T-cell (primary cell): ENCODE measurements at regions not wholly inside any gene's neighbourhood (a gene's known extent, or its start where the extent isn't known, plus 50 kb on each side); places are given as distances from the start of the nearest gene placed in this dataset.

Source experiments
- ATAC-seq, 4 experiments: fragments of 200-7000 bp in 3 of 4; fragments of 150-1000 bp in 1 of 4; cut with Tn5 transposase; replicated peaks in 1 of 4; 1 replicate in 3 of 4; 2 replicates in 1 of 4; pipeline ENCODE4 v1.10.0; 2021; ENCODE audit warnings: moderate library complexity in 3 of 4, mild to moderate bottlenecking in 2 of 4, moderate number of reproducible peaks in 1 of 4
- CTCF ChIA-PET, 2 donors: fragments of 300-600 bp; sonication (Branson Sonifier 250); formaldehyde crosslinking; loops; one replicate each; lab custom pipeline; 2022; ENCODE audit warnings: antibody characterized with exemption in 2 of 2; lab: Charles Lee
- POLR2A ChIA-PET, 2 donors: fragments of 300-600 bp; sonication (Branson Sonifier 250); formaldehyde crosslinking; loops; one replicate each; lab custom pipeline; 2022; ENCODE audit warnings: antibody characterized with exemption in 2 of 2; lab: Charles Lee
- DNase-seq, 35 experiments: peaks; one replicate each; pipeline versions ENCODE4 v3.0.0 to v3.0.0-alpha.2; 2013 to 2023
- H3K27ac ChIP-seq: one replicate; pipeline ENCODE4 v1.5.1; 2013; ENCODE audit warnings: low read length
- H3K27me3 ChIP-seq, 2 experiments: replicated peaks in 1 of 2; 1 replicate in 1 of 2; 2 replicates in 1 of 2; pipeline versions ENCODE4 v1.6.1 to v1.7.0; 2013; ENCODE audit warnings: low read length in 1 of 2, mixed read lengths in 1 of 2; ENCODE audit not compliant: control insufficient read depth in 2 of 2, insufficient read depth in 2 of 2; ENCODE audit errors: extremely low read depth in 1 of 2
- H3K36me3 ChIP-seq, 2 donors: 1 replicate in 1 of 2; 2 replicates in 1 of 2; pipeline versions ENCODE4 v1.6.1 to v1.7.0; 2013; ENCODE audit warnings: low read length in 1 of 2; ENCODE audit not compliant: control insufficient read depth in 2 of 2, insufficient read depth in 1 of 2; ENCODE audit errors: extremely low read depth in 1 of 2
- H3K4me1 ChIP-seq, 2 experiments: 1 replicate in 1 of 2; 2 replicates in 1 of 2; pipeline versions ENCODE4 v1.6.1 to v1.7.0; 2013; ENCODE audit warnings: low read length in 2 of 2, mixed read lengths in 1 of 2; ENCODE audit not compliant: insufficient read depth in 2 of 2, control insufficient read depth in 1 of 2; ENCODE audit errors: extremely low read depth in 1 of 2
- H3K4me3 ChIP-seq, 2 donors: 1 replicate in 1 of 2; 2 replicates in 1 of 2; pipeline versions ENCODE4 v1.5.1 to v1.7.0; 2013; ENCODE audit warnings: mild to moderate bottlenecking in 2 of 2, low read length in 1 of 2, moderate library complexity in 1 of 2; ENCODE audit not compliant: control insufficient read depth in 1 of 2; ENCODE audit errors: extremely low read depth in 1 of 2
- H3K9me3 ChIP-seq: 2 replicates; pipeline ENCODE4 v1.7.0; 2013
- H3K27ac Mint-ChIP-seq, 2 donors: one replicate each; pipeline ENCODE4 v1.8.0; 2020 to 2021; ENCODE audit warnings: mild to moderate bottlenecking in 2 of 2, mixed read lengths in 2 of 2
- H3K27me3 Mint-ChIP-seq, 2 donors: one replicate each; pipeline ENCODE4 v1.8.0; 2021 to 2022; ENCODE audit warnings: mixed read lengths in 2 of 2
- H3K36me3 Mint-ChIP-seq: one replicate; pipeline ENCODE4 v1.8.0; 2021; ENCODE audit warnings: mixed read lengths
- H3K4me1 Mint-ChIP-seq, 3 donors: one replicate each; pipeline ENCODE4 v1.8.0; 2020 to 2022; ENCODE audit warnings: mixed read lengths in 3 of 3, mild to moderate bottlenecking in 1 of 3
- H3K4me3 Mint-ChIP-seq, 3 donors: one replicate each; pipeline ENCODE4 v1.8.0; 2020 to 2022; ENCODE audit warnings: mild to moderate bottlenecking in 3 of 3, mixed read lengths in 3 of 3, moderate library complexity in 3 of 3
- H3K9me3 Mint-ChIP-seq, 3 donors: one replicate each; pipeline ENCODE4 v1.8.0; 2020 to 2022; ENCODE audit warnings: mixed read lengths in 3 of 3
- WGBS: methylation state at CpG from one replicate; pipeline ENCODE4 v1.1.5; 2013; ENCODE audit warnings: missing lambda C conversion rate; ENCODE audit not compliant: insufficient coverage; 5-methylcytosine and 5-hydroxymethylcytosine counted together

- Histone ChIP-seq H3K27ac (no peak overlapping the region), H3K4me3 (no peak overlapping the region), H3K27me3 (no peaks in the 10 kb centered on the region), H3K4me1 (no peaks in the 10 kb centered on the region), H3K9me3 (no peaks in the 10 kb centered on the region), H3K36me3 (no peaks in the 10 kb centered on the region)
- ChIA-PET POLR2A (interaction anchor here in 1 of 2 donors (0.6 kb wide), 1 partner anchor 1777 kb away, joined by 3 read pairs; no protein-coding TSS in a partner anchor), CTCF (no interaction called here)
- peaks cover 2 to 17% (median 4%) of the 10 kb centered on the region in 3 donors for H3K9me3 Mint-ChIP-seq
- no peak for DNase-seq
- H3K27me3 Mint-ChIP-seq, result no peaks in the 10 kb centered on the region
- WGBS, result no CpG with 5 or more reads among the region's 2 CpGs
- no peak overlapping the region for H3K4me3 Mint-ChIP-seq
- H3K36me3 Mint-ChIP-seq, result no peaks in the 10 kb centered on the region
- no peaks in the 10 kb centered on the region for H3K4me1 Mint-ChIP-seq
- no peak overlapping the region for H3K27ac Mint-ChIP-seq
- ATAC-seq, result no peak
Measured at GRCh38 chr15:47541562-47541961, 175.7 kb upstream of the SEMA6D start.

DNA sequence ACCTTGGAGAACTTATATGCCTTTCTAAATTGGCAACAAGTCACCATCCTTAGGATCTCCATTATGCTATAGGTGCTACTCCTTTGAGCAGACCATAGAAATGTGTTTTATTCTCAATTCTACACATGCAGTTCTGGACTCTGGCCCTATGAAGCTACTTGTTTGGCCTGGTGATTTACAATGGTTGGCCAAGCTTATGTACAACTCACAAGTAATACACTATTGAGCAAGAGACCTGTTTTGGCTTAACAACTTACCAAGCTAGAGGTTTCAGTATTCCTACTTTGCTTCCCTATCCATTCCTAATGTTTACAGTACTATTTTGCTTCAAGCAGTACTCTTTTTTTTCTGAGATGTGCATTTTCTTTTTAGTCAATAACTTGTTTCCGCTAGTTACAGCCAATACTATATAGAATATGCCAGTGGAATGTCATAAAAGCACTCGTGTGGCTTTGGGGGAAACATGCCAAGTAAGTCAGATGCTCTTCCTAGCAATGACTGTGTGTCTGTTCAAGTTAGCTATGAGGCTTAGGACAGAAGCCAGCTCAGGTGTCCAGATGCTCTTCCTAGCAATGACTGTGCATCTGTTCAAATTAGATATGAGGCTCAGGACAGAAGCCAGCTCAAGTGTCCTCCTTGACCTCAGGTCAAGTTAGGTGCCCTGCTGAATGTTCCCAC is 174.9 kb upstream of the SEMA6D start:
- Mint-ChIP-seq H3K4me3 (no peak overlapping the region), H3K27me3 (no peaks in the 10 kb centered on the region), H3K27ac (no peak overlapping the region), H3K9me3 (peaks cover 2 to 13% (median 4%) of the 10 kb centered on the region in 3 donors), H3K36me3 (no peaks in the 10 kb centered on the region), H3K4me1 (no peaks in the 10 kb centered on the region)
- Histone ChIP-seq H3K36me3 (no peaks in the 10 kb centered on the region), H3K9me3 (no peaks in the 10 kb centered on the region), H3K27ac (no peak overlapping the region), H3K27me3 (no peaks in the 10 kb centered on the region), H3K4me1 (no peaks in the 10 kb centered on the region), H3K4me3 (no peak overlapping the region)
- no CpG with 5 or more reads among the region's 2 CpGs for WGBS
- ChIA-PET CTCF (no interaction called here), POLR2A (interaction anchor here in 1 of 2 donors (0.6 kb wide), 1 partner anchor 1778 kb away, joined by 3 read pairs; no protein-coding TSS in a partner anchor)
- ATAC-seq (no peak), DNase-seq (no peak)

- DNase-seq, result no peak
- H3K36me3 Mint-ChIP-seq, result no peaks in the 10 kb centered on the region
- no peak for ATAC-seq
- POLR2A ChIA-PET, result no interaction called here
- Histone ChIP-seq H3K4me3 (no peak overlapping the region), H3K36me3 (no peaks in the 10 kb centered on the region), H3K27ac (no peak overlapping the region), H3K27me3 (no peaks in the 10 kb centered on the region), H3K9me3 (no peaks in the 10 kb centered on the region), H3K4me1 (no peaks in the 10 kb centered on the region)
- CTCF ChIA-PET, result no interaction called here
- no peaks in the 10 kb centered on the region for H3K27me3 Mint-ChIP-seq
- peaks cover 0 to 9% (median 2%) of the 10 kb centered on the region in 3 donors for H3K9me3 Mint-ChIP-seq
- H3K27ac Mint-ChIP-seq, result no peak overlapping the region
- no CpG with 5 or more reads among the region's 1 CpG for whole genome bisulfite sequencing
- no peaks in the 10 kb centered on the region for H3K4me1 Mint-ChIP-seq
- no peak overlapping the region for H3K4me3 Mint-ChIP-seq
Measured at GRCh38 chr15:47548231-47548630, 169.1 kb upstream of the SEMA6D start.

- Histone ChIP-seq H3K27me3 (no peaks in the 10 kb centered on the region), H3K27ac (no peak overlapping the region), H3K9me3 (no peaks in the 10 kb centered on the region), H3K4me3 (no peak overlapping the region), H3K4me1 (no peaks in the 10 kb centered on the region), H3K36me3 (no peaks in the 10 kb centered on the region)
- 67% methylated on average over 2 of the region's 3 CpGs for WGBS
- no peak for ATAC-seq
- DNase-seq, result no peak
- no peaks in the 10 kb centered on the region for H3K36me3 Mint-ChIP-seq
- peaks cover 0 to 9% (median 0%) of the 10 kb centered on the region in 3 donors for H3K9me3 Mint-ChIP-seq
- POLR2A ChIA-PET, result no interaction called here
- no peak overlapping the region for H3K27ac Mint-ChIP-seq
- H3K4me1 Mint-ChIP-seq, result no peaks in the 10 kb centered on the region
- CTCF ChIA-PET, result no interaction called here
- no peak overlapping the region for H3K4me3 Mint-ChIP-seq
- no peaks in the 10 kb centered on the region for H3K27me3 Mint-ChIP-seq
Measured at GRCh38 chr15:47548986-47549385, 168.3 kb upstream of the SEMA6D start.

DNA sequence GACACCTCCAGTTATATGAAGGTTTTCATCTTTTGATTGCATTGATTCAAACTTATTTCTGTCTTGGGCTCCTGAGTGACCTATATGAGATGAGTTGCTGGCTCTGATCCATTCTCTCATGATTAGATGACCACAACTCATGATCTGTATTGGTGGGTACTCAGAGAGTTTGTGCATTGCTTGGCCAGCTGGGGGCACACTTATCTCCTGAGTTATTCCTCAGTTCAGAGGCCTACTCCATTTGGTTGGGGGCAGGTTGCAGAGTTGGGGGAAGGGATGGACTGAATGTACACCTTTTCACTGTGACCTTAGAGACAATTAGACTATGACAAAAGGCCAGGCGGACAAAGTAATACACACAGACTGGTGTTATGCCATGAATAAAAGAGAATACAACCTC is 166.2 kb upstream of the SEMA6D start:
- CTCF ChIA-PET, result no interaction called here
- Histone ChIP-seq H3K36me3 (no peaks in the 10 kb centered on the region), H3K4me1 (no peaks in the 10 kb centered on the region), H3K27ac (no peak overlapping the region), H3K9me3 (no peaks in the 10 kb centered on the region), H3K4me3 (no peak overlapping the region), H3K27me3 (no peaks in the 10 kb centered on the region)
- POLR2A ChIA-PET, result no interaction called here
- Mint-ChIP-seq H3K4me1 (no peaks in the 10 kb centered on the region), H3K36me3 (no peaks in the 10 kb centered on the region), H3K27ac (no peak overlapping the region), H3K9me3 (no peaks in the 10 kb centered on the region), H3K27me3 (no peaks in the 10 kb centered on the region), H3K4me3 (no peak overlapping the region)
- ATAC-seq (no peak), DNase-seq (no peak)
- WGBS, result 100% methylated on average over 1 of the region's 1 CpG

GRCh38 chr15:47551546-47551945 is 165.8 kb upstream of the SEMA6D start:
- Mint-ChIP-seq H3K36me3 (no peaks in the 10 kb centered on the region), H3K27me3 (no peaks in the 10 kb centered on the region), H3K27ac (no peak overlapping the region), H3K4me1 (no peaks in the 10 kb centered on the region), H3K4me3 (no peak overlapping the region), H3K9me3 (no peaks in the 10 kb centered on the region)
- no CpG with 5 or more reads among the region's 2 CpGs for WGBS
- DNase-seq, result no peak
- H3K4me1 ChIP-seq, result no peaks in the 10 kb centered on the region
- ChIA-PET CTCF (interaction anchor here in 1 of 2 donors (0.8 kb wide), 1 partner anchor 824 kb away, joined by 5 read pairs; no protein-coding TSS in a partner anchor), POLR2A (no interaction called here)
- H3K9me3 ChIP-seq, result no peaks in the 10 kb centered on the region
- no peaks in the 10 kb centered on the region for H3K36me3 ChIP-seq
- H3K27me3 ChIP-seq, result no peaks in the 10 kb centered on the region
- H3K4me3 ChIP-seq, result no peak overlapping the region
- no peak for ATAC-seq
- H3K27ac ChIP-seq, result no peak overlapping the region
